Fibroblast of skin of left quadriceps (primary cell): ENCODE measurements at regions not wholly inside any gene's neighbourhood (a gene's known extent, or its start where the extent isn't known, plus 50 kb on each side); places are given as distances from the start of the nearest gene placed in this dataset.

Experiments
- DNase-seq, 2 experiments: peaks; one replicate each; pipeline ENCODE4 v3.0.0-alpha.2; 2013; ENCODE audit warnings: low read depth in 2 of 2

GRCh38 chr4:181331214-181331613, 912.0 kb upstream of the TENM3 start:
- DNase-seq, result no peak

GRCh38 chr4:181345931-181346330, 897.3 kb upstream of the TENM3 start:
- DNase-seq, result no peak

GRCh38 chr4:181350615-181351415, 892.4 kb upstream of the TENM3 start:
- no peak for DNase-seq

GRCh38 chr4:181364504-181364903, 878.7 kb upstream of the TENM3 start:
- no peak for DNase-seq

GRCh38 chr4:181365671-181366070, 877.5 kb upstream of the TENM3 start:
- DNase-seq, result no peak

- DNase-seq, result no peak
These were observed 871.2 kb upstream of the TENM3 start for GRCh38 chr4:181372014-181372413.

- DNase-seq, result no peak
These were observed 867.1 kb upstream of the TENM3 start for GRCh38 chr4:181376058-181376457.

GRCh38 chr4:181388061-181388460, 855.1 kb upstream of the TENM3 start:
- no peak for DNase-seq

- no peak for DNase-seq
These were observed 826.2 kb upstream of the TENM3 start for GRCh38 chr4:181416966-181417365.

- DNase-seq, result no peak
These were observed 824.7 kb upstream of the TENM3 start for GRCh38 chr4:181418496-181418895.

GRCh38 chr4:181420950-181421349, 822.3 kb upstream of the TENM3 start:
- no peak for DNase-seq

- DNase-seq, result no peak
These were observed 818.7 kb upstream of the TENM3 start for GRCh38 chr4:181424362-181425016.

GRCh38 chr4:181427076-181427475, 816.1 kb upstream of the TENM3 start:
- DNase-seq, result no peak

GRCh38 chr4:181431006-181431405, 812.2 kb upstream of the TENM3 start:
- no peak for DNase-seq

- DNase-seq, result no peak
These were observed 811.5 kb upstream of the TENM3 start for GRCh38 chr4:181431661-181432060.

- DNase-seq, result no peak
These were observed 810.9 kb upstream of the TENM3 start for GRCh38 chr4:181432335-181432734.

GRCh38 chr4:181437895-181438294, 805.3 kb upstream of the TENM3 start:
- DNase-seq, result no peak

- no peak for DNase-seq
These were observed 804.6 kb upstream of the TENM3 start for GRCh38 chr4:181438641-181439040.

GRCh38 chr4:181443021-181443420, 800.2 kb upstream of the TENM3 start:
- no peak for DNase-seq

GRCh38 chr4:181465826-181466225, 777.4 kb upstream of the TENM3 start:
- DNase-seq, result no peak

- no peak for DNase-seq
These were observed 774.8 kb upstream of the TENM3 start for GRCh38 chr4:181468451-181468850.

GRCh38 chr4:181470306-181470705, 772.9 kb upstream of the TENM3 start:
- no peak for DNase-seq

GRCh38 chr4:181475359-181475758, 767.8 kb upstream of the TENM3 start:
- DNase-seq, result no peak
